GM21717 (cell line): ENCODE measurements at regions not wholly inside any gene's neighbourhood (a gene's known extent, or its start where the extent isn't known, plus 50 kb on each side); places are given as distances from the start of the nearest gene placed in this dataset.

ENCODE experiments used
- ATAC-seq: cut with Tn5 transposase; IDR thresholded peaks from one replicate; pipeline ENCODE4 v1.9.1; 2021; ENCODE audit warnings: mild to moderate bottlenecking, moderate library complexity; ENCODE audit not compliant: unreplicated experiment

DNA sequence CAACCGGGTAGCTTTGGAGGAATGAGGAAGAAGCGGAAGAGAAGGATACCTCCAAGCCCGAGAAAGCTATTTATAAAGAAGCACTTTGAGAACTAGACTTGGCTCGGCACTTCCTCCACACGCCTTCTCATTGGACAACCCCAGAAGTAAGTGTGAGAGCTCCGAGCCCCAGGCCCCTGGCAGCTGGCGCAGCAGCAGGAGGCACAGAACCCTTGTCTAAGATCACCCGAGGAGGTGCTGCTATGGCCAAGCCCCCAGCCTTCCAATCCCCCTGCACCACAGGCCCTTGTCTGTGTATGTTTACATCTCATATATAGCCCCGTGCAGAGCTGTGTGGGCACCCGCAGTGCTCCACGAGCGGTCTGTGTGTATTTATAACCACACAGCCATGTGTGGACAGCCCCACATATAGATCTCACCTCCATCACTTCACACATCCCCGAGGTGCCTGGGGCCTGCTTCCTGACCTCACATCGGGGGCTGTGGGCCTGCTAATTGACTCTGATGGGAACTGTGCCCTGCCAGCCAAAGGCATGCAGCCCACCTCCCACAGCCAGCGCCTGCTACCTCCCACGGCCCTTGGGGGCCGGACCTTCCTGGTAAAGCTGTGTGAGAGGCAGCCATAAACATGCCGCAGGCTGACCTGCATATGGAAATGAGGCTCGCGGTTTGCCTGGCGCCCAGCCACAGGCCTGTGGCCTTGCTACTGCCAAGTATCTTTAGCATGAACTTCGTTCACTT lies 96.1 kb downstream of the C17orf67 start:
- no peak for ATAC-seq

DNA sequence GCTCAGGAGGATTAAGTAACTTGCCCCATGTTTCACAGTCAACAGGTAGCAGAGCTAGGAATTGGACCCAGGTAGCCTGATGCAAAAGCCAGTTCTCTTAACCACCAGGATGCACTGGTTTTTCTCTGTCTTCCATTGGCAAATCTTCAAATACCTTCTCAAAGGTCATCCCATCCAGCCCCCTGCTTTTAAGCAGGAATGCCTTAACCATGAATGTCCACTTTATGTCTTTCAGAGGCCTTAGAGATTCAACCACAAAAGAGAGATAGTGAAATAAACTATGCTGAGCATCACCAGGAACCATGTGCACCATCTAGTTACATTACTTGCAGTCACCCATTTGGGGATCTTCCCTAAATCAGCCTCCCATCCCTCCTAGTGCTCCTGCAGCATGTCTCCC lies 94.3 kb downstream of the C17orf67 start:
- no peak for ATAC-seq

DNA sequence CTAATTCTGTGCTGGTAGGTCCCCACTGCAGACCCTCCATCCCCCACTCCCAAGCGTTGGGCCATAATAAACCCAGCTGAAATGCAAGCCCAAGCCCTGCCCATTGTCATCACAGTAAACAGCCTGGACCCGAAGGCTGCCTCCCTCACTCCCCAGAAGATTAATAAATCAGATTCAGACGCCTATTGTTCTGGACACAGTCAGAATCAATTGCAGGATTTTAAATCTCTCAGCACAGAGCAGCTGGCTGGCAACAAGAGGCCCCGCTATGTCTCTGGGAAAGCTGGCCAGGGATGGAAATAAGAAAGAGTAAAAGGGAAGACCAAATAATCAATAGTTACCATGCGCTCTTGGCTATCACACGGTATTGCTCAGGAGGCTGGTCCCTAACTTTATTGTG lies 93.9 kb downstream of the C17orf67 start:
- ATAC-seq: no peak

DNA sequence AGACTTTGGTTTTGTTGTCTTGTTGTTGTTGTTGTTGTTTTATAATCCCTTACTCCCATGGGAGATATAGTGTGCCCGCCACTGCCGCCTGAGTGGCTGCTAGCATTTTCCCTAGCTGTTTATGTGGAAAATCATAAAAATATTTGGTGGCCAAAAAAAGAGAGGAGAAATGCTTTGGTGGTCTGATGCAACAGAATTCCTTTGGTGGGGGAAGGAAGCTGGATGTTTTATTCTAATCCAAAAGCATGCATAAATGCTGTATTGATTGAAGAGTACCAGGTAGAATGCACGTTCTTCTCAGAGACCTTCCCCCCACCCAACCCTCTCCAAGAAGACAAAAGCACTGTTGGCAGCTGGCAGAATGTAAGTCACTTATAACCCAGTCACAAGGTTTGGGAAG lies 93.2 kb downstream of the C17orf67 start:
- ATAC-seq: no peak
